ENCODE measurements at regions not wholly inside any gene's neighbourhood (a gene's known extent, or its start where the extent isn't known, plus 50 kb on each side); places are given as distances from the start of the nearest gene placed in this dataset.
"Not testable (repeated sequence)": the region's sequence is repeated elsewhere in the genome, so short reads cannot be mapped to it uniquely, and the experiment has no call there.

DNA sequence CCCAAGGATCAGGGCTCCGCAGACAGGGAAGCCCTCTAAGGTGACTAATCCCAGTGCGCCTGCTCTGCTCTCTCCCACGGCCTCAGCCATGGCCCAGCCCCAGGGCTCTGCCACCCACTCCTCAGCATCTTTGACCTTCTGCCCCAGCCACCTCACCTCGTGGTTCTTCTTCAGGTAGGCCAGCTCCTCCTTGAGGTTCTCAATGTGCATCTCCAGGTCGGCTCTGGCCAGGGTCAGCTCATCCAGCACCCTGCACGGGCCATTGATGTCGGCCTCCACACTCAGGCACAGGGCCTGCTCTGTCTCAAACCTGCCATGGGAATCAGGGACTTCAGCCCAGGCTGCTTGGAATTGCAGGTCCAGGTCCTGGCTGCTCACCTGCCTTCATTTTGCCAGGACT, 128.4 kb downstream of the TNFRSF13B start:
- not testable (repeated sequence) for DNase-seq (ENCODE audit: low read depth in 2 of 2)

DNA sequence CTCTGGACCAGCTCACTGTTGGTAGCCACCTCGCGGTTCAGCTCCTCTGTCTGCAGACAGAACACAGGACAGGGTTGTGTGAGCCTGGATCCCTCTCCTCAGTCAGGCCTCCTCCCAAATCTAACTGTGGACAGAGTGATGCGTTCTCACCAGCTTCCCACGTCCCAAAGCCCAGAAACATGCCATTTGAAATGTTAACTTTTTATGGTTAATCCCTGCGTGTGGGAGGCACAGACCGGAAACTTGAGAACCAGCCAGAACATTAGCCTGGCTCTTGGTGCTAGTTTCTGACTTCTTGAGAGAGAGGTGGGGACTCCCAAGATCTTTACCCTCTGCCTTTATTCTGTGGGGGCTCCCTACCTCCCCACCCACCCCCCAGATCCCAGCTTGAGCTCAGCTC, 129.6 kb downstream of the TNFRSF13B start:
- not testable (repeated sequence) for DNase-seq (ENCODE audit: low read depth in 2 of 2)

DNA sequence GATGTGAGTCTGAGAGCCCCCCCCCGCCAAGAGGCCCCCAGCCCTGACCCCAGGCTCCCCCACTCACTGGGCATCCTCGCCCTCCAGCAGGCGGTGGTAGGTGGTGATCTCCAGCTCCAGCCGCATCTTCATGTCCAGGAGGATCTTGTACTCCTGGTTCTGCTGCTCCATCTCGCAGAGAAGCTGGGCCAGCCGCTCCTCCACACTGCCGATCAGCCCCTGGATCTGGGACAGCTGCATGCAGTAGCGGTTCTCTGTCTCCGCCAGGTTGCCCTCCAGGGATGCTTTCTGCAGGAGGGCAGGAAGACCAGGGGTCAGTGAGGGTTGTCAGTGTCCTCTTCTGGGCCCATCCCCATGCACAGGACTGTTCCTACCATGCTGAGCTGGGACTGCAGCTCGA, 130.0 kb downstream of the TNFRSF13B start:
- DNase-seq (ENCODE audit: low read depth in 2 of 2) = not testable (repeated sequence)

DNA sequence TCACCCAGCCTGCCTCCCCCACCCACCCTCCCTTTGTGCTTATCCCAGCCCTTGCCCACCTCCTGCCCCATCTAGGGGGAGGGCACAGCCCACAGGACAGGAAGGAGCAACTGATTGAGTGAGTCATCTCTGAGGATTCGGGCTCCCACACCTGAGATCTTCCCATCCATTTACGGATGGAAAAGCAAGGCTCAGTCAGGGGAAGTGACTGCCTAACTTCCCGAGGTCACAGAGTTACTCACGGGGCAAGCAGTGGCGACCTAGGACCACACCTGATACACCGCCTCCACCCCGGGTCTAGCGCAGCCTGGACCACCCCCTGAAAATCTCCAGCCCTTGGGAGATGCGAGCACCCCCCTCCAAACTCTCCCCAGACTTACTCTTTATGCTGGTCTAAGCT, 131.7 kb downstream of the TNFRSF13B start:
- not testable (repeated sequence) for DNase-seq (ENCODE audit: low read depth in 2 of 2)

DNA sequence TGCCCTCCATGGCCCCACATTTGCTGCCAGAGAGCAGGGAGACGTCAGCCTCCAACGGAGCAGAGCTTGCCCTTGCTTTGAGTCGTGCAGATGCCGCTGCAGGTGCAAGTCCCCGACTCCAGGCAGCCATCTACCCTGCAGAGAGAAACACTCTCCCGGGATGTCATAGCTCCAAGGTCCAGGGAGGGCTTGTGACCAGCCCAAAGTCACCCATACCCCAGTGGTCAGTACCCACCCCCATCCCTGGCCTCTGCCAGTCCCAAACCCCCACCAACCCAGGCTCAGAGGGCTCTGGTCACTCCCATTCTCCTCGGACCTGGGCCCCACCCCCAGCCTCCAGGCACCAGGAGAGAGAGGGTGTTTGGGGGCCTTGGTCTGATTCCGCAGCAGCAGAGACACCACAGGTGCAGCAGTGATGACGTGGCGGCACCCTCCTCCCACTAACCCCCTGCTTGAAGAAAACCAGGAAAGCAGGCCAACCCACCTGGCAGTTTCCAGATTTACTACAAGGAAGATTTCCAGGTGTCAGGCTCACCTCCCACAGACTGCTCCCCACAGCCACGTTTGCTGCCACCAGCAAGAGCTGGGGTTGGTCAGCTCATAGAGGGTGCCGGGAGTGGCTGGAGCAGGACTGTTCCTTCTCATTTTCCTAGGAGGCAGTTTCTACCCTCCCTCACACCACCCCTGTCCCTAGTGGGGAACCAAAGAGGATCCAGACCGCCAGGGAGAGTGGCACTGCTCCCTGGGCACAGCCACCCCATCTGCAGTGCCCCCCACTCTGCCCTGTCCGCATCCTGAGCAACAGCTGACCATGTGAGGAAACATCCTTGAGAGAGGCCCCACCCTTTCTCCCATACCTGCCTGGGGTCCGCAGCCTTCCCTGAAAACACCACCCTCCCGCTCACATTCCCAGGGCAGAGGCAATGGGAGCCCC, 132.4 kb downstream of the TNFRSF13B start:
- DNase-seq (ENCODE audit: low read depth in 2 of 2) = not testable (repeated sequence)

DNA sequence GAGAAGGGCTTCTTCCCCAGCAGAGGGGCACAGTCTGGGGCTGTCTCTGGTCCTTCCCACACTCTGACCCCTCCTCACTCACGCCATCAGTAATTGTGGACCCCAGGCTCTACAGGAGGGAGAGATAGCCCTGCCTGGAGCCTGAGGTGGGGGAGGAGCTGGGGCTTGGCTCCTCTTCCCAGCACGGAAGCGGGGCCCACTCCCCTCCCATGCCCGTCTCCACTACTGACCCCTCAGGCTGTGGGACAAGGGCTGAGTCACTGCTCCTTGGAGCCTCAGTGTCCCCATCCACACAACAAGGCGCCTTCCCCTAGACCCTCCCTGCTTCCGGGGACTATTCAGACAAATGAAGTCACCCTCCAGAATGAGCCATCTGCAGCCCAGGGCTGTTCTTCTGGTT, 133.1 kb downstream of the TNFRSF13B start:
- not testable (repeated sequence) for DNase-seq (ENCODE audit: low read depth in 2 of 2)

DNA sequence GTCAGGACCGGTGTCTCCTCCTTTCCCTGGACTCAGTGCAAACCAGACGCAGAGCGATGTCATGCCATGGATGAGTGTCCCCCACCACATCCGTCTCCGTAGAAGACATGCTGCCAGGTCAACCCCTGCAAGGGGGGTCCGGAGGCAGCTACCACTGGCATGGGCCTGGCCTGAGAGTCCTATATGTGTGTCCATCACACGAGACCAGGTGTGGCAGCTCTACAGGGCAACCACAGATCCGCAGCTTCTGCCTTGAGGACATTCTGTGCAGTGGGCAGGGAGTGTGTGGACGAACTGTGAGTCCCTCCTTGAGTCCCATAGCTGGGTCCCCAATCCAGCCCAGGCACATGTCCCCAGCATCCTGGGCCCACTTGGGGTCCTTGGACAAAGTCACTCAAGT, 133.6 kb downstream of the TNFRSF13B start:
- not testable (repeated sequence) for DNase-seq (ENCODE audit: low read depth in 2 of 2)

DNA sequence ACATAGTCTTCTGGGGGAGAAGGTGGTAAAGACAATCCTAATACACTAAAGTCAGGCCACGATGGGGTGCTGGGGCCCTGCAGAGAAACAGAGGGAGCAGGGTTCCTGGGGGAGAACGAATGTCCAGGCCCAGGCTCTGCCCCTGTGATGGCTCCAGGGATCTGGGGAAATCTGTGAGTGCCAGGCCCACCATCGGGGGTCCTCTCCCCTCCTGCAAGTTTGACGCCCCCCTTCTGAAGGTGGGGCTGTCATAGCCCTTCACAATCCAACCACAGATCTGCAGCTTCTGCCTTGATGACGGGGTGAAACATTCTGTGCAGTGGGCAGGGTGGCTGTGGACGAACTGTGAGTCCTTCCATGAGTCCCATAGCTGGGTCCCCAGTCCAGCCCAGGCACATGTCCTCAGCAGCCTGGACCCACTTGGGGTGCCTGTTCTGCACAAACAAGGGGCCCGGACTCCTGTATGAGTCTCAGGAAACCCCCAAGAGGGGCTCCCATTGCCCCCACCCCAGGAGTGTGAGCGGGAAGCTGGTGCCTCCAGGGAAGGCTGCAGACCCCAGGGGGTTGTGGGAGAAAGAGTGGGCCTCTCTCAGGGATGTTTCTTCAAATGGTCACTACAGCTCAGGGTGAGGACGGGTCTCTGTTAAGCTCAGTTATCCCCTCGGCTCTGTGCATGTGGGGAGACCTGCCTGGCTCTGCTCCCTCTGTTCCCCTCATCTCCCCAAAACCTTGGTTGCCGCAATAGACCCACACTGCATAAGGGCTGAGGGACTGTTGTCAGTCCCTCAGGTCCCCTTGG, 134.3 kb downstream of the TNFRSF13B start:
- not testable (repeated sequence) for DNase-seq (ENCODE audit: low read depth in 2 of 2)

DNA sequence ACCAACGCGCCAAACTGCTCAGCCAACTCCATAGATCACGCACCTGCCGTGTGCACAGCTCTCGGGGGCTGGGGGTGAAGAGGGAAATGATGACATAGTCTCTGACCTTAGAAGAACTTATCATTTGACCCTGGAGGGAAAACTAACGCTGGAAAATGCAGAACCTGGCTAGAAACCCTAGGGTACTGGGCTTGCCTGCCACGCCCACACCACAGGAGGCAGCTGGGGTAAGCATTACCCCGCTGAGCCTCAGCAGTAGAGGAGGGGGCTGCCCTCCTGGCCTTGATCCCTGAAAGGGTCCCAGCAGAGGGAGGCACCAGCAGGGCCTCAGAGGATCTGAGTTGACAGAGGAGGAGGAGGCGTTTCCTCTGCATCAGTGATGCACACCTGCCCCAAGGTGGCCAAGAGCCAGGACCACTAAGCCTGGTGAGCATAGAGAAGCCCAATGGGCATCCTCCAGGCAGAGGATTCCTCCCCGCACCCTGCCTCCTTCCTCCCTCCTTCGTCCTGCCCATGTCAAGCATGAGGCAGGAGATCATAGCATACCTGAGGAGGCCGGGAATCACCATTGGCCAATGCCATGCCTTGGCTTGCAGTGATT, 135.5 kb downstream of the TNFRSF13B start:
- DNase-seq (ENCODE audit: low read depth in 2 of 2) = not testable (repeated sequence)

DNA sequence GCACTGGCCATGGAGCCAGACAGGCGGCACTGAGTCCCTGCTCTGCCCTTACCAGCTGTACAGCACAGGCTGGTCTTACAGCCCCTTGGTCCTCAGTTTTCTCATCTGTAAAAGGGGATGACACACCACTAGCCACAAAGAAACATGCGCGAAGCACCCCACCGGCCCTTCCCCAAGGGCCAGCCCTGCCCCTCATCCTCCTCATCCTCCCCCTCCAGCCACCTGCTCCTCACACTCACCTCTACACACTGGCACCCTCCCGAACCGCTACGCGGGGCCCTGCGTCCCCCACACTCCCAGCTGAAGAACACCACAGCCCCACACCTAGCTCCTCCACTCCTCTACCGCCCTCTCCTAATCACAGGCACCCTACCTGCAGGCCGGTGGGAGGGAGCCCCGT, 138.4 kb downstream of the TNFRSF13B start:
- not testable (repeated sequence) for DNase-seq (ENCODE audit: low read depth in 2 of 2)

DNA sequence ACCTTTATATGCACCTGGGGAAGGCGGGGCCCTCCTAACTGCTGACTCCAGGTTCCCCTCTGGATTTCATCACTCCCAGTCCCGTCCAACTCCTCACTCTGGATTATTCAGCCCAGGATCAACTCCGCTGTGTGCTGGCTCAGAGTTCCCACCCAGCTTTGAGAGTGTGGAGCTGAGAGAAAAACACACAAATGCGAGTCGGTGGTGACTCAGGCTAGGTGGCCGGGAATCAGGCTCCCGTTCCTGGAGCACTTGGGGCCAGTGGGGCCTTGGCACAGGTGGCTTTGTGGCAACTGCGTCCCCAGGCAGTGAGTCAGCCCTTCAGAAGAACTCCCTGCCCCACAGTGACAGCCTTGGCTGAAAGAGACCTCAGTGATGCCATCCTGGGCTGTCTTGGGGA, 139.1 kb downstream of the TNFRSF13B start:
- not testable (repeated sequence) for DNase-seq (ENCODE audit: low read depth in 2 of 2)

DNA sequence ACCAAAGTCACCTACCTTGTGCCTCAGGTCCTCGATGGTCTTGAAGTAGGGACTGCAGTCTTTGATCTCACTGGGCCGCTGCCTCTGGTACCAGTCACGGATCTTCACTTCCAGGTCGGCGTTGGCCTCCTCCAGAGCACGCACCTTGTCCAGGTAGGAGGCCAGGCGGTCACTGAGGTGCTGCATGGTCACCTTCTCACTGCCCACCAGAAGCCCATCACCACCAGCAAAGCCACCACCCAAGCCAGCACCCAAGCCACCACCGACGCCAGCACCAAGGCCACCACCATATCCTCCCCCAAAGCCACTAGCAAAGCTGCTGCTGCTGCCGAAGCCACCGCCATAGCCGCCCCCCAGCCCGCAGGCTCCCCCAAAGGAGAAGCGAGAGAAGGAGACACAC, 139.7 kb downstream of the TNFRSF13B start:
- DNase-seq (ENCODE audit: low read depth in 2 of 2) = not testable (repeated sequence)

DNA sequence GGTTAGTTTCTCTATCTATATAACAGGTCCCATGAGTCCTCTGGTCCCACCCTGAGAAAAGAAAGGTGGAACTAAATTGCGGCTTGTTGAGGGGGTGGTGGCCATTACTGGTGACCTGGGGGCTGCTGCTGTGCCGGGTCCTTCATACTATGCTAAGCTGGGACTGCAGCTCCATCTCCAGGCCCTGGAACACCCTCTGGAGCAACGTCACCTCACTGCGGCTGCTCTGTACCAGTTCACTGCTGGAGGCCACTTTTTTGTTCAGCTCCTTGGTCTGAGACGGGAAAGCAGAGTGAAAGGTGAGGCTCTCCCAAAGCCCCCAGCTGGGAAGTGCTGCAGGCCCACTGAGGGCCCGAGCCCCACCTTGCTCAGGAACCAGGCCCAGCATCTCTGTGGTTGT, 140.7 kb downstream of the CCDC144A start:
- not testable (repeated sequence) for DNase-seq (ENCODE audit: low read depth in 2 of 2)

DNA sequence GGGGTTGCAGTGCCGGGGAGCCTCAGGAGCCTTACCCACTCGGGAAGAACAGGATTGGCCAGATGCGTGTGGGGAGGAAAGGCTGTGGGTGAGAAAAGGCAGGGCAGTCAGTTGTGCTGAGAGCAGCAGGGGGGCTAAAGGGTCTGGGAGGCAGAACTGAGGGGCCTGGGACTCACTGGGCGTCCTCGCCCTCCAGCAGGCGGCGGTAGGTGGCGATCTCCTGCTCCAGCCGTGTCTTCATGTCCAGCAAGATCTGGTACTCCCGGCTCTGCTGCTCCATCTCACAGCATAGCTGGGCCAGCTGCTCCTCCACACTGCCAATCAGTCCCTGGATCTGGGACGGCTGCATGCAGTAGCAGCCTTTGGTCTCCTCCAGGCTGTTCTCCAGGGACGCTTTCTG, 140.2 kb downstream of the CCDC144A start:
- DNase-seq (ENCODE audit: low read depth in 2 of 2) = not testable (repeated sequence)

Measured in lung microvascular endothelial cell (primary cell).